Neuronal stem cell (in vitro differentiated cells): ENCODE measurements at regions not wholly inside any gene's neighbourhood (a gene's known extent, or its start where the extent isn't known, plus 50 kb on each side); places are given as distances from the start of the nearest gene placed in this dataset.
"Not testable (repeated sequence)": the region's sequence is repeated elsewhere in the genome, so short reads cannot be mapped to it uniquely, and the experiment has no call there.

Experiments
- DNase-seq: peaks from one replicate; pipeline ENCODE4 v3.0.0-alpha.2; 2013; ENCODE audit warnings: low spot score
- H2AFZ ChIP-seq: one replicate; pipeline ENCODE4 v1.6.1; 2013; ENCODE audit warnings: mild to moderate bottlenecking, low read length, inconsistent platforms
- H2AK5ac ChIP-seq: 2 replicates; pipeline ENCODE4 v1.6.1; 2013; ENCODE audit warnings: low read depth, mild to moderate bottlenecking, inconsistent platforms, low read length, moderate library complexity, mixed read lengths
- H2BK120ac ChIP-seq: 2 replicates; pipeline ENCODE4 v1.6.1; 2013; ENCODE audit warnings: low read depth, mild to moderate bottlenecking, inconsistent platforms, low read length, moderate library complexity, mixed read lengths
- H2BK12ac ChIP-seq: one replicate; pipeline ENCODE4 v1.6.1; 2013; ENCODE audit warnings: low read length, inconsistent platforms
- H2BK15ac ChIP-seq: 2 replicates; pipeline ENCODE4 v1.6.1; 2013; ENCODE audit warnings: mild to moderate bottlenecking, low read length, inconsistent platforms, mixed read lengths
- H2BK5ac ChIP-seq: one replicate; pipeline ENCODE4 v1.6.1; 2013; ENCODE audit warnings: inconsistent platforms, mild to moderate bottlenecking, low read length, moderate library complexity
- H3K14ac ChIP-seq: one replicate; pipeline ENCODE4 v1.6.1; 2013; ENCODE audit warnings: low read length, inconsistent platforms
- H3K18ac ChIP-seq: 2 replicates; pipeline ENCODE4 v1.6.1; 2013; ENCODE audit warnings: low read length, inconsistent platforms
- H3K23ac ChIP-seq: 2 replicates; pipeline ENCODE4 v1.6.1; 2013; ENCODE audit warnings: low read depth, mild to moderate bottlenecking, mixed read lengths, low read length, inconsistent platforms; ENCODE audit not compliant: poor library complexity
- H3K27ac ChIP-seq: replicated peaks from 3 replicates; pipeline ENCODE4 v1.5.1; 2013; ENCODE audit warnings: low read length, inconsistent platforms
- H3K27me3 ChIP-seq, 3 experiments: 2 replicates each; pipeline ENCODE4 v1.6.1; 2013; ENCODE audit warnings: low read length in 3 of 3, mild to moderate bottlenecking in 2 of 3, inconsistent platforms in 1 of 3, low read depth in 1 of 3, mixed read lengths in 1 of 3, moderate library complexity in 1 of 3; ENCODE audit not compliant: control insufficient read depth in 3 of 3, insufficient read depth in 3 of 3
- H3K36me3 ChIP-seq, 2 donors: replicated peaks in 1 of 2; 2 replicates each; pipeline ENCODE4 v1.6.1; 2013; ENCODE audit warnings: low read length in 2 of 2; ENCODE audit not compliant: control insufficient read depth in 2 of 2, insufficient read depth in 2 of 2
- H3K4ac ChIP-seq: 2 replicates; pipeline ENCODE4 v1.6.1; 2013; ENCODE audit warnings: inconsistent platforms, mild to moderate bottlenecking, low read length, moderate library complexity
- H3K4me1 ChIP-seq, 2 donors: 1 replicate in 1 of 2; 2 replicates in 1 of 2; pipeline ENCODE4 v1.6.1; 2013; ENCODE audit warnings: low read length in 2 of 2, low read depth in 1 of 2; ENCODE audit not compliant: control insufficient read depth in 2 of 2, insufficient read depth in 1 of 2
- H3K4me2 ChIP-seq: one replicate; pipeline ENCODE4 v1.6.1; 2013; ENCODE audit warnings: mild to moderate bottlenecking, low read length, inconsistent platforms; ENCODE audit not compliant: insufficient read depth, poor library complexity, severe bottlenecking
- H3K4me3 ChIP-seq, 2 donors: 2 replicates each; pipeline ENCODE4 v1.5.1; 2013; ENCODE audit warnings: low read length in 2 of 2, mild to moderate bottlenecking in 2 of 2, inconsistent platforms in 1 of 2, moderate library complexity in 1 of 2
- H3K79me1 ChIP-seq: one replicate; pipeline ENCODE4 v1.6.1; 2013; ENCODE audit warnings: low read depth, mild to moderate bottlenecking, inconsistent platforms, low read length, moderate library complexity
- H3K9ac ChIP-seq: one replicate; pipeline ENCODE4 v1.6.1; 2013; ENCODE audit warnings: mild to moderate bottlenecking, low read depth, low read length, inconsistent platforms; ENCODE audit not compliant: poor library complexity
- H3K9me3 ChIP-seq, 2 donors: replicated peaks in 1 of 2; 2 replicates each; pipeline versions ENCODE3 to v1.6.1; 2013; ENCODE audit warnings: low read length in 2 of 2, mild to moderate bottlenecking in 2 of 2, inconsistent platforms in 1 of 2, low read depth in 1 of 2, mixed read lengths in 1 of 2, moderate library complexity in 1 of 2; ENCODE audit not compliant: control insufficient read depth in 2 of 2, insufficient read depth in 1 of 2
- H4K8ac ChIP-seq: one replicate; pipeline ENCODE4 v1.6.1; 2013; ENCODE audit warnings: low read depth, mild to moderate bottlenecking, inconsistent platforms, low read length, moderate library complexity
- H4K91ac ChIP-seq: one replicate; pipeline ENCODE4 v1.6.1; 2013; ENCODE audit warnings: low read length, low read depth, mild to moderate bottlenecking, inconsistent platforms; ENCODE audit not compliant: poor library complexity
- WGBS, 2 donors: extraction: QIAGEN DNeasy Blood & Tissue Kit; methylation state at CpG; one replicate each; pipeline ENCODE4 v1.1.7; 2013; ENCODE audit warnings: missing lambda C conversion rate in 2 of 2, mixed read lengths in 1 of 2; ENCODE audit not compliant: insufficient read length in 2 of 2, insufficient replicate concordance in 1 of 2; ENCODE audit errors: extremely low coverage in 2 of 2; 5-methylcytosine and 5-hydroxymethylcytosine counted together

DNA sequence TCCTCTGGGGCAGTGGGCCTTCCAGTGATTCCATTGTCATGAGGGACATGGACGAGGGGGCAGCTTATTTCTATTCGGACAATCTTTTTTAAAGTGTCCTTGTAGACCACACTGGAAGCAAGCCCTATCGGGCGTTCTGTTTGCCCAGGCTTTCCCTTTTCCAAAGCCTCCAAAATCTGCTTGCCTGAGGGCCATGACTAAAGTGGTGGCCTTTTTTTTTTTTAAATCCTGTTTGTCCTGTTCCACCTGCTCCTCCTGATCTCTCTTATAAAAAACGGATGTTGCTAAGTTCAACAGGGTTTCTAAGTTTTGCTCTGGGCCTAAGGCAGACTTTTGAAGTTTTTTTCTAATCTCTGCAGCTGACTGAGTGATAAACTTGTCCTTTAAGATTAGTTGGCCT, 1380.1 kb downstream of the SI start:
- H3K23ac ChIP-seq: not testable (repeated sequence)

DNA sequence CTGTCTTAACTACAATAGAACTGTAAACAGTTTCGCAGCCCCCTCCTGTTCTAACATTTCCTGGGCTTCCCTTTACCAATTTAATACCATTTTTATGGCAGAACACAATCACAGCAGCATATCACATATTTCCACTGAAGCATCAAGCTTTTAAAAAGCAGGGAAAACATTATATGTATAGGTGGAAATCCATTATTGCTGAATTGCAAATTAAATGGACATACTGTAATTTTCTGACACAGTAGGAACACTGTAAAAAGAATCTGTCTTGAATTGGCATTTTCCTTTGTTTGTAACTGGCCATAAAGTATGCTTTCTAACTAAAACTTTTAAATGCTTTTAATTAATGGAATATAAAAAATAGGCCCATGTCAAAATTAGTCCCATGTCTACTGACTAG, 1385.8 kb downstream of the SI start:
- no peak overlapping the region for H3K4me3 ChIP-seq
- H3K14ac ChIP-seq: no peak overlapping the region
- H2BK5ac ChIP-seq: no peak overlapping the region
- H2AK5ac ChIP-seq: no peak overlapping the region
- no peak overlapping the region for H3K4me2 ChIP-seq
- H3K4me1 ChIP-seq: no peaks in the 10 kb centered on the region
- H3K9ac ChIP-seq: no peak overlapping the region
- H3K79me1 ChIP-seq: no peaks in the 10 kb centered on the region
- no peak overlapping the region for H4K8ac ChIP-seq
- H2AFZ ChIP-seq: no peak overlapping the region
- no peak overlapping the region for H3K27ac ChIP-seq
- no peak overlapping the region for H4K91ac ChIP-seq
- no peak overlapping the region for H3K18ac ChIP-seq
- no peak overlapping the region for H2BK15ac ChIP-seq
- H2BK12ac ChIP-seq: no peak overlapping the region
- DNase-seq: no peak
- no peak overlapping the region for H3K23ac ChIP-seq
- no peaks in the 10 kb centered on the region for H3K36me3 ChIP-seq
- no peak overlapping the region for H3K4ac ChIP-seq
- H3K27me3 ChIP-seq: no peaks in the 10 kb centered on the region
- WGBS, 2 donors: no CpG with 5 or more reads among the region's 1 CpG
- H3K9me3 ChIP-seq: peaks cover 5 to 7% of the 10 kb centered on the region in 2 donors
- no peak overlapping the region for H2BK120ac ChIP-seq

More for the DNA sequence above, 1380.1 kb downstream of the SI start:
- H3K4me3 ChIP-seq, H3K36me3 ChIP-seq, H3K14ac ChIP-seq, H2AK5ac ChIP-seq, H3K27me3 ChIP-seq, H2BK120ac ChIP-seq, H2BK5ac ChIP-seq, H3K4ac ChIP-seq, H2BK12ac ChIP-seq, H3K18ac ChIP-seq, H3K9me3 ChIP-seq, H2BK15ac ChIP-seq, DNase-seq, H3K9ac ChIP-seq, H4K8ac ChIP-seq, H3K27ac ChIP-seq, H2AFZ ChIP-seq, H3K4me1 ChIP-seq, H4K91ac ChIP-seq, H3K4me2 ChIP-seq, H3K79me1 ChIP-seq: not testable (repeated sequence)
- no CpG with 5 or more reads among the region's 5 CpGs for WGBS, 2 donors

DNA sequence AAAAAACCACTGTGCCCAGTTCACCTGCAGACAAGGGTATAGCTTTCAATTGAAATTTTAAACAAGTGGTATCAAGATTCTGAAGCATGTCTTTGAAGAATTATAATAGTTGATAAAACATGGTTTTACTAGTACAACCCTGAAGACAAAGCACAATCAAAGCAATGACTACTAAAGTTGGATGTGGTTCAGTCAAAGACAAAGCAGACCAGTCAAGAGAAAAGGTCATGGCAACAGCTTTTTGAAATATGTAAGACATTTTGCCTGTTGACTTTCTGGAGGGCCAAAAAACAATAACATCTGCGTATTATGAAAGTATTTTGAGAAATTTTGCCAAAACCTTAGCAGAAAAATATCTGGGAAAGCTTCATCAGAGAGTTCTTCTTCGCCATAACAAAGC, 1393.6 kb downstream of the SI start:
- no peak overlapping the region for H4K8ac ChIP-seq
- H3K79me1 ChIP-seq: no peaks in the 10 kb centered on the region
- H3K9me3 ChIP-seq: peaks cover 5 to 7% of the 10 kb centered on the region in 2 donors
- WGBS, 2 donors: no CpG with 5 or more reads among the region's 2 CpGs
- H2AK5ac ChIP-seq: no peak overlapping the region
- no peak overlapping the region for H3K18ac ChIP-seq
- H3K36me3 ChIP-seq: no peaks in the 10 kb centered on the region
- H3K4me2 ChIP-seq: no peak overlapping the region
- H2BK12ac ChIP-seq: no peak overlapping the region
- no peak for DNase-seq
- no peak overlapping the region for H2BK15ac ChIP-seq
- no peak overlapping the region for H3K4me3 ChIP-seq
- no peak overlapping the region for H3K14ac ChIP-seq
- no peak overlapping the region for H2AFZ ChIP-seq
- H2BK5ac ChIP-seq: no peak overlapping the region
- no peaks in the 10 kb centered on the region for H3K4me1 ChIP-seq
- no peak overlapping the region for H3K27ac ChIP-seq
- no peak overlapping the region for H2BK120ac ChIP-seq
- no peak overlapping the region for H3K23ac ChIP-seq
- H3K9ac ChIP-seq: no peak overlapping the region
- H3K4ac ChIP-seq: no peak overlapping the region
- no peaks in the 10 kb centered on the region for H3K27me3 ChIP-seq
- no peak overlapping the region for H4K91ac ChIP-seq

DNA sequence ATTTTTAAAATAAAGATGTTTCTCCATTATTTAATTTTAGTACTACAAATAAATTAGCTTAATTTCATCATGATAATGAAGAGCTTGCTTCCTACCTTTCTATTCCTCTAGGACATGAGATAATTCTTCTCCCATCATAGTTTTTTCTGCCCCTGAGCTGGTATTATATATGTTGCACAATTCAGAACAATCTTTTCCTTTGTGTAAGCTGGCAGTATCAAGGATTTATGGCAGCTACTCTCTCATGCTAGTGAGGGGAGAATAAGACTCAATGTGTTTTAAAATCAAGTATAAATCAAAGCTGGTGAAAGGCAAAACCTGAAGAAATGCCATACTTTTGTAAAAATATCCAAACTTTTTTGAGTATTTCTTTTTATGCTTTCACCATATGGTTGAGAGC, 1405.3 kb downstream of the SI start:
- Histone ChIP-seq H2BK5ac (no peak overlapping the region), H3K18ac (no peak overlapping the region), H3K27me3 (no peaks in the 10 kb centered on the region), H3K23ac (no peak overlapping the region), H2BK15ac (no peak overlapping the region), H3K27ac (no peak overlapping the region), H4K91ac (no peak overlapping the region), H3K36me3 (no peaks in the 10 kb centered on the region), H4K8ac (no peak overlapping the region), H2AK5ac (no peak overlapping the region), H3K9ac (no peak overlapping the region), H2BK120ac (no peak overlapping the region), H3K4me1 (no peaks in the 10 kb centered on the region), H3K4ac (no peak overlapping the region), H3K4me2 (no peak overlapping the region), H2BK12ac (no peak overlapping the region), H3K79me1 (no peaks in the 10 kb centered on the region), H3K14ac (no peak overlapping the region), H2AFZ (no peak overlapping the region), H3K4me3 (no peak overlapping the region), H3K9me3 (peaks cover 0 to 2% of the 10 kb centered on the region in 2 donors)
- no peak for DNase-seq
